Glutamatergic neuron (in vitro differentiated cells): ENCODE measurements at regions not wholly inside any gene's neighbourhood (a gene's known extent, or its start where the extent isn't known, plus 50 kb on each side); places are given as distances from the start of the nearest gene placed in this dataset.

Source experiments
- DNase-seq: peaks from one replicate; pipeline ENCODE4 v3.0.0; 2022
- H3K27ac Mint-ChIP-seq: one replicate; pipeline ENCODE4 v1.8.0; 2020; ENCODE audit warnings: mild to moderate bottlenecking, mixed read lengths, inconsistent platforms; ENCODE audit not compliant: unreplicated experiment
- H3K27me3 Mint-ChIP-seq: one replicate; pipeline ENCODE4 v1.8.0; 2020; ENCODE audit warnings: mild to moderate bottlenecking, moderate library complexity, mixed read lengths, inconsistent platforms; ENCODE audit not compliant: unreplicated experiment
- H3K36me3 Mint-ChIP-seq: one replicate; pipeline ENCODE4 v1.8.0; 2020; ENCODE audit warnings: mild to moderate bottlenecking, mixed read lengths, inconsistent platforms; ENCODE audit not compliant: unreplicated experiment
- H3K4me1 Mint-ChIP-seq: one replicate; pipeline ENCODE4 v1.8.0; 2020; ENCODE audit warnings: mild to moderate bottlenecking, low read depth, mixed read lengths, inconsistent platforms; ENCODE audit not compliant: unreplicated experiment
- H3K4me3 Mint-ChIP-seq: one replicate; pipeline ENCODE4 v1.8.0; 2020; ENCODE audit warnings: mild to moderate bottlenecking, mixed read lengths, inconsistent platforms; ENCODE audit not compliant: unreplicated experiment
- H3K9me3 Mint-ChIP-seq: one replicate; pipeline ENCODE4 v1.8.0; 2020; ENCODE audit warnings: mild to moderate bottlenecking, moderate library complexity, mixed read lengths, inconsistent platforms; ENCODE audit not compliant: unreplicated experiment
- TF ChIP-seq, protein P1 (sequence below): fragments of 200-600 bp; sonication (generic); IDR thresholded peaks from one replicate; pipeline ENCODE4 v1.5.0; 2021; ENCODE audit not compliant: partially characterized antibody, unreplicated experiment

- TF ChIP-seq, protein P1, sequence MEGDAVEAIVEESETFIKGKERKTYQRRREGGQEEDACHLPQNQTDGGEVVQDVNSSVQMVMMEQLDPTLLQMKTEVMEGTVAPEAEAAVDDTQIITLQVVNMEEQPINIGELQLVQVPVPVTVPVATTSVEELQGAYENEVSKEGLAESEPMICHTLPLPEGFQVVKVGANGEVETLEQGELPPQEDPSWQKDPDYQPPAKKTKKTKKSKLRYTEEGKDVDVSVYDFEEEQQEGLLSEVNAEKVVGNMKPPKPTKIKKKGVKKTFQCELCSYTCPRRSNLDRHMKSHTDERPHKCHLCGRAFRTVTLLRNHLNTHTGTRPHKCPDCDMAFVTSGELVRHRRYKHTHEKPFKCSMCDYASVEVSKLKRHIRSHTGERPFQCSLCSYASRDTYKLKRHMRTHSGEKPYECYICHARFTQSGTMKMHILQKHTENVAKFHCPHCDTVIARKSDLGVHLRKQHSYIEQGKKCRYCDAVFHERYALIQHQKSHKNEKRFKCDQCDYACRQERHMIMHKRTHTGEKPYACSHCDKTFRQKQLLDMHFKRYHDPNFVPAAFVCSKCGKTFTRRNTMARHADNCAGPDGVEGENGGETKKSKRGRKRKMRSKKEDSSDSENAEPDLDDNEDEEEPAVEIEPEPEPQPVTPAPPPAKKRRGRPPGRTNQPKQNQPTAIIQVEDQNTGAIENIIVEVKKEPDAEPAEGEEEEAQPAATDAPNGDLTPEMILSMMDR = no peak
- no peaks in the 10 kb centered on the region for H3K36me3 Mint-ChIP-seq
- H3K27ac Mint-ChIP-seq = no peak overlapping the region
- no peak for DNase-seq
- no peak overlapping the region for H3K4me3 Mint-ChIP-seq
- no peaks in the 10 kb centered on the region for H3K9me3 Mint-ChIP-seq
- H3K27me3 Mint-ChIP-seq = no peaks in the 10 kb centered on the region
- no peaks in the 10 kb centered on the region for H3K4me1 Mint-ChIP-seq
These were observed 471.1 kb downstream of the VGLL3 start for GRCh38 chr3:86519819-86520218.

- Mint-ChIP-seq H3K27me3 (no peaks in the 10 kb centered on the region), H3K4me3 (no peak overlapping the region), H3K9me3 (peaks cover 3% of the 10 kb centered on the region), H3K36me3 (no peaks in the 10 kb centered on the region), H3K4me1 (no peaks in the 10 kb centered on the region), H3K27ac (no peak overlapping the region)
- TF ChIP-seq, protein P1 = no peak
- DNase-seq = no peak
These were observed 509.3 kb downstream of the VGLL3 start for GRCh38 chr3:86481636-86482035.

- H3K36me3 Mint-ChIP-seq = no peaks in the 10 kb centered on the region
- TF ChIP-seq, protein P1 = no peak
- no peaks in the 10 kb centered on the region for H3K4me1 Mint-ChIP-seq
- H3K4me3 Mint-ChIP-seq = no peak overlapping the region
- no peaks in the 10 kb centered on the region for H3K27me3 Mint-ChIP-seq
- no peak for DNase-seq
- H3K27ac Mint-ChIP-seq = no peak overlapping the region
- H3K9me3 Mint-ChIP-seq = peaks cover 3% of the 10 kb centered on the region
These were observed 509.9 kb downstream of the VGLL3 start for GRCh38 chr3:86481031-86481430.

DNA sequence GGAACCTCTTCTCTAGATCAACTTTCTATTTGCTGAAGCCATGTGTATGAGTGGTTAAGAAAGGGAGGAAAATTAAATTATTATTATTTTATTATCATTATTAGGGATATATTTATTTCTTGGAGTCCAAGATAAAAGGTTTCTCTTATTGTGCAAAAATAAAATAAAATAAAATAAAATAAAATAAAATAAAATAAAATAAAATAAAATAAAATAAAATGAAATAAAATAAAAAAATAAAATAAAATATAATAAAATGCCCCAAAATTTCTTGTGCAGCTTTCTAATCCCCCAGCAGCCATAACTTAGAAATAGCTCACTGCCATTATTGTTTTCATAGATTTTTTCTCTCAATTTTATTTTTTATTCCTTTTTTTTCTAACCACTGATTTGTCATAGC lies 526.8 kb downstream of the VGLL3 start:
- TF ChIP-seq, protein P1 = no peak
- Mint-ChIP-seq H3K4me3 (no peak overlapping the region), H3K4me1 (no peaks in the 10 kb centered on the region), H3K27ac (no peak overlapping the region), H3K27me3 (no peaks in the 10 kb centered on the region), H3K9me3 (no peaks in the 10 kb centered on the region), H3K36me3 (no peaks in the 10 kb centered on the region)
- no peak for DNase-seq

GRCh38 chr3:86451749-86452148 lies 539.2 kb downstream of the VGLL3 start:
- no peaks in the 10 kb centered on the region for H3K4me1 Mint-ChIP-seq

More at GRCh38 chr3:86451749-86452148, 539.2 kb downstream of the VGLL3 start:
- TF ChIP-seq, protein P1 = no peak
- Mint-ChIP-seq H3K4me3 (no peak overlapping the region), H3K36me3 (no peaks in the 10 kb centered on the region), H3K27ac (no peak overlapping the region), H3K27me3 (no peaks in the 10 kb centered on the region), H3K9me3 (peaks cover 2% of the 10 kb centered on the region)
- no peak for DNase-seq
